ENCODE measurements at regions not wholly inside any gene's neighbourhood (a gene's known extent, or its start where the extent isn't known, plus 50 kb on each side); places are given as distances from the start of the nearest gene placed in this dataset.

DNA sequence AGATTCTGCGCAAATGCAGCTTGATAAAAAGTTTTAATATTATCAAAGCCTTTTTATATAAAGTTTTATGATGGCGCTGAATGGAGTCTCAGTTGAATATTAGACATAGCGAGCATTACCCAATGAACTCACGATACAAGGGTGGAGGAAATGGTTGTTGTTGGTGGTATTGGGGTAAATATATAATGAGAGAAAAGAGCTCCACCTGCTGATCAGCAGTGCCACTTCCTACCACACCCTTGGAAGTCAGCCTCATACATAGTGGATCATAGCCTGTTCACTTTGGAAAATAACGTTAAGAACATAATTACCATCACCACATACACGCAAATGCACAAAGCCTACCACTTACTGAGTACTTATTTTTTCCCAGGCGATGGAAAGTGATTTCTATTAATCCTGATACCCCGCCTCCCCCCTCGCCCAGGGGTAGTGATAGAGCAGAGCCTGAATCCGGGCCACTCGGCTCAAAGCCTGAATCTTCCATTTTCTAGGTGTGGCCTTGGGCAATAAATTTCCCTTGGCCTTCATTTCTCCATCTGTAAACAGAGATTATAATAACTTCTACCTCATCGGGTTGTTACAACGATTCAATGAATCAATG lies 358.3 kb downstream of the KLF5 start:
- DNase-seq, result no peak

- no peak for DNase-seq
Measured at GRCh38 chr13:73416093-73416492, 357.3 kb downstream of the KLF5 start.

- DNase-seq, result no peak
Measured at GRCh38 chr13:73413656-73414055, 354.9 kb downstream of the KLF5 start.

- no peak for DNase-seq
Measured at GRCh38 chr13:73412933-73413332, 354.1 kb downstream of the KLF5 start.

DNA sequence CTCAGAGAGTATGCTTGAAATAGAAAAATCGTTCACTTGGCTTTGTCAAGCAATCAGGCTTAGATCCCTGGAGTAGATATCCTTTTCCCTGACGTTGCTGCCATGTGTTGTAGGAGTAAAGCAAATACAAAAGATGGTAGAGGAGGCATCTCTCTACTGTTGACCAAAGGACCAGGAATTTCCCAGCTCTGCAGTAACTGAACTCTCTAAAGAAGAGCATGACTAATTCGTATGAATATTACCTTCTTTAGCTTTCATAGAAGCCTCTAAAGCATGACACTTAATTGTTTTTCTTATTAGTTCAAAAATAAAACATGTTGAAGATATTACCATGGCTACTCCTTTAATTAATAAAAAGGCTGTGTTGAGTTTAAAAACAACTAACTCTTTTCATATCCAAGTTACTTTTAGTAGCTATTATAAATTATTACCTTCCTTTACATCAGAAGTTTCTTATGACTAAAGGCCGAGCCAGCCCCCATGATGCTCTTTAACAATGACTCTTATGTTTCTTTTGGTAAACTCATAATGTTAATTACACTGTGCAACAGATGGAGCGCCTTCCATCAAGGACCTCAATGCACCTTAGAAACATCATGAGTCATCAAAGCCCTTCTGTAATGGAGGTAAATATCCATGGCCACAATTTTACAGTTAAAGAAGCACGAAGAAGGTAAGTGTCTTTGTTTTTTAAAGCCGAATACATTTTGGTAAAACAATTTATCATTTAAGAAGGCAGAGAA lies 352.4 kb downstream of the KLF5 start:
- DNase-seq, result no peak

DNA sequence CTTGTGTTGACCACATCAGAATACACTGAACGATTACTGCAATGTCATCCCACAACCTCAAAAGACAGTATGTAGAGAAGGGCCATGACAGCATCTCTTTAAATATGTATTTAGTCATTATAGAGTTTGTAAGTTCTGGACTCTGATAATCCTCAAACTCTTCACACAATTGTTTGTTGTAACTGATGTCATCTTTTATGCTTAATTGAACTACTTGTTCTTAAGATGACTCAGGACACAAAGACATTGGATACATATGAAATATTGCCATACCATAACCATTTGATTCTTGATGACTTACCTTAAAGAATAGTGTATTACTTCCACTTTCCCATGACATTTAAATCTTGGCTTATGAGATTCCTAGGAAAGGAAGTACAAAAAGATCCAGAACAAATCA lies 347.6 kb downstream of the KLF5 start:
- no peak for DNase-seq

DNA sequence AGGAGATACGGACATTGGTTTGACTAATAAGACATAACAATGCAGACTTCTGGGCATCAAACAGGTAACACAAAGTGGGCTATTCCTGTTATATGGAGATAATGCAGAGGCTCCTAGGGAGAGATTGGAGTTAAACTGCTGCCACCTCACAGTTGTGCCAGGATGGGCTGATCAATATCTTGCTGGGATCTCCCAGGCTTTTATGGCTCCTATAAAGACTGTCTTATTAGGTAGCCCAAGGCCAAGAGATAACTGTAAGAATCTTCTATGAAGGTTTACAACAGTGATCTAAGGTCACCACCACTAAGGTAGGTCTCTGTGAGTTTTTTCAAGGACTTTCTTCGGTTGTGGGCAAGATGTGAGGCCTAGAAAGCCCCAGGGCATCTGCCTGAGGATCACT lies 345.8 kb downstream of the KLF5 start:
- no peak for DNase-seq

DNA sequence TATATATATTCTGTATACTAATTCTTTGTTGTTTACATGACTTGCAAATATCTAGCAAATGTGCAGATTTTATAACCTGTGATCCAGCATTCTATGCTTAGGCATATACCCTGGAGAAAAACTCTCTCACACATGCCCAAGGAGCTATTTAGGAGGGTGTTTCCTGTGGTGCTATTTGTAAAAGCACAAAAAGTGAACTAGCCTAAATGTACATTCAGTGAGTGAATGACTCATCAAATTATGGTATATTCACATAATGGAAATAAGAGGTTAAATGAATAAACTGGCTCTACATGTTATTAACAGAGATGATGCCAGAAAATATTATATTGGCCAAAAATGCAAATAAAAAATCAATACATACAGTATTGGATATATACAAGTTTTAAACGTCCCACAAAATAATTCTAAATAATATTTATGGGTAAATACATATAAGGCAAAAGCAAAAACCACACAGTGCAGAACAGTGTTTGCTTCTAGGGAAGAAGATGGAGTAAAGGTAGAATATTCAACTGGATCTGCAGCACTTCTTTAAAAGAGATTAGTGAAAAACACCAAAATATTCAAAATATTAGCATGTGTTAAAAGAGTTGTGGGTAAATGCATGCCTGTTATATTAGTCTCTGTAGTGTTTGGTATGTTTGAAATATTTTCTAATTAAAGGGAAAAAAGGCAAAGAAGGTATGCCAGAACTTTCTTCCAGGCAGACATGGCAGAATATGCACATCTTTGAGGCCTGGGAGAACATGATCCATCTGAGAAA lies 344.7 kb downstream of the KLF5 start:
- DNase-seq, result no peak

GRCh38 chr13:73401769-73402168 lies 343.0 kb downstream of the KLF5 start:
- no peak for DNase-seq

DNA sequence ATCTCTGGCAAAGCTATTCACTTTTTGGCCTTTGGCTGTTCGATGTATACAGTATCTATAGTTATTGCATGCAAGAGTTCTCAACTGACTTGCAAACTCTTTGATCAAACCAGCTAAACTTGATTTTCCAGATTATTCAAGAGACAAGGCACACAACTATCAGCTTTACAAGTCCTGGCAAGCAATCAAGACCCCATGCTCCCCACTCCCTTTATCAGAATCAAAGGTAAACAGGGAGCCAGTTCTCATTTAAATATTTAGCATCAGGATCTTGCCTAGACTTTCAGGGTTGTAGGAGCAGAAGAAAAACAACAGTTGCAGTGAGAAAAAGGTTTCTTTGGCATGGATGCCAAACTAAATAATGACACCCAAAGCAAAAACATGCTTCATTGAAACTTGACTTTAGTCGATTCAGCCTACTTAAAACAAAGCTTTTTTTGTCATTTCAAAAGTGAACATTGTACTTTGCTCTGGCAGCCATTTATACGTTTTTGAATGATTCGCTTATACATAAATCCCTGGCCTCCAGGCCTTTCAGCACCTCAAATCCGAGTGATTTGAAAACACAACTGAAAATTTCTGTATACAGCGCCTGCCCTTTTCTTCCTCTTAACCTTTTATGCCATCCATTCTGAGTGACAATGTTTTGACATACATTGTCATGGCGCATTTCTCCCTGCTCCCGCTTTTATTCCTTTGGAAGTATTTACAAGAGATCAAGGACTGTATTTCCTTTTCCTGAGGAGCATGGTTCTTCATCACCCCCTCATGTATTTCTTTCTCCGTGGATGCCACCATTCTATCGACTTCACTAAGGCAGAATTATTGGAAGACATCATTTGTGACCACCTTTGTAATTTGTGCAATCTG lies 340.8 kb downstream of the KLF5 start:
- no peak for DNase-seq

DNA sequence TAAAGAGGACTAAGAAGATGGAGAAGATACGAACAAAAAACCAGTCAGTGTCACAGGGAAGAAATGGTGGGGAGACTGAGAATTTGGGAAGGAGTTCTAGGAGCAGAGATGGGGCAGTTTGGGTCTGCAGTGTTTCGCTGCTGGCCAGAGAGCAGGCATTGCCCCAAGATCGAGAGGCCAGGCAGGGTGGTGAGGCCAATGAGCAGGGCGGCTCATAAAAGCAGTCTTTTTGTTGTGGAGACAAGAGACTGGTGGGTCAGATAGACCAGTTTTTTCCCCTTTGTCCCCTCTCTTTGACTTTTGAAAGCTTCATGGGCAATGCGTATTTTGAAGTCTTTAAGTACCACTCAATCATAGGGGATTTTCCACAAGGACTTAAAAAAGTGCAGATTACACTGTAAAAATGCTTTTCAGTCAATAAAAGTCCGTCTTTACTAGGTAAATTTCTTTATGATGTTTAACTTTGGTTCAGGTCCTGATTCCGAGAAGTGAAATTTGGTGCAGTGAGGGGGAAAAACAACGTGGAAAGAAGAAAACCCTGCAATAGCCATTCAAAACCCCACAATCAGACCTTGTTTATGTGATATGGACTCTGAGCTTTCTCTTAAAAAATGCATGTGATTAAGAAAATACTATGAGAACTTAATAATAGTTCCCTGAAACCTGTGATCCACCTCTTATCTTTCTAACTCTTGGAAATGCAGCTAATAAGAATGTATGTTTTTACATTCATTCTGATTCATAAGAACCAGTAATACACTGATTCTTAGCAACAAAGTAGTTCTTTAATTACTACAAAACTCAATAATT lies 338.9 kb downstream of the KLF5 start:
- DNase-seq, result no peak

DNA sequence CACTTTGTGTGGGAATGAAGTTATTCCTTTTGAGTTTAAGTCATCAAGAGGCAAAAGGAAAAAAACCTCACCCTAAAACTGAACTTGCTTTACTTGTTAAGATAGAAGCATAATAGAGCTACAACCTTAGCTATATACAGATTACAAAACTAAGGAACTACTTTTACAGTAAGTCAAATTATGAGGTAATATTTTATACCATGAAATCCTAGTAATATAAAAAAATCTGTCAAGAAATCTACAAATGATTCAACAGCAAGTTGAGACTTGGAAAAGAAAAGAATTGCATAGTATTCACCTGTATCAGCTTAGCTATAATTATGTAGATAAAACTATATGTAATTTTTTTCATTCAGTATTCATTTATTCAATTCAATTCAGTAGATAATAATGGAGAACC lies 335.3 kb downstream of the KLF5 start:
- no peak for DNase-seq

- no peak for DNase-seq
Measured at GRCh38 chr13:73390100-73390499, 331.3 kb downstream of the KLF5 start.

- no peak for DNase-seq
Measured at GRCh38 chr13:73388586-73388985, 329.8 kb downstream of the KLF5 start.

DNA sequence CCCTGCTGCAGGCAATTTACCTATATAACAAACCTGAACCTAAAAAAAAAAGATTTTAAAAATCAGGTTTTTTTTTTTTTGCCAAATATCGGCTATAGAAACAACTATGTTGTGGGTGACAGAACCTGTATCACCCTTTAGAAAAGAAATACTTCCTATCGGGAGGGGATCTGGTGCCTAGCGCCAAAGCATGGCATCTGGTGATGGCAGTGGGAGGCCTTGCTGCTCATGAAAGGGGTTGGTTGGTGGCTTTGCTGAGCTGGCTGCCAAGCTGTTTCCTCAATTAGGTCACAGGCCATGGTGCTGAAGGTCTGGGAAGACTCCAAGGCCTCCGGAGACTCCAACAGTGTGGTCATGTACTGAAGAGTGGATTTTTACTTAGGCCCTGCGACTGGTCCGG lies 328.5 kb downstream of the KLF5 start:
- DNase-seq, result no peak

DNA sequence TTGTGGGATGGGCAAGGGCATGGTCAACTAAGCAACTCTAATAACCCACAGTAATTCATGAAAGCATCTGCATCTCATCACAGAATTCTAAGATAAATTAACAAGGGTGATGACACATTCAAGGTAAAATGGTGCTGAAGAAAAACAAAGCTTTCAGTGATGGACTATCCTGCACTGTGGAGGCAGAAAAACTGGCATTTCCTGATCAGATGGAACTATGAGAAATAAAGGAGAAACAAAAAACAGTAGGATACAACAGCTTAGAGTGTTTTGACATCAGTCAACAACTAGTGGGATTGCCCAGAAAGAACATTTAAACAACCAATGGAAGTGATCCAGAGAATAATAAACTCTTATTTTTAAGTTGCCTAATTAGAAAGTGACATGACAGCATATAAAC lies 327.0 kb downstream of the KLF5 start:
- DNase-seq, result no peak

DNA sequence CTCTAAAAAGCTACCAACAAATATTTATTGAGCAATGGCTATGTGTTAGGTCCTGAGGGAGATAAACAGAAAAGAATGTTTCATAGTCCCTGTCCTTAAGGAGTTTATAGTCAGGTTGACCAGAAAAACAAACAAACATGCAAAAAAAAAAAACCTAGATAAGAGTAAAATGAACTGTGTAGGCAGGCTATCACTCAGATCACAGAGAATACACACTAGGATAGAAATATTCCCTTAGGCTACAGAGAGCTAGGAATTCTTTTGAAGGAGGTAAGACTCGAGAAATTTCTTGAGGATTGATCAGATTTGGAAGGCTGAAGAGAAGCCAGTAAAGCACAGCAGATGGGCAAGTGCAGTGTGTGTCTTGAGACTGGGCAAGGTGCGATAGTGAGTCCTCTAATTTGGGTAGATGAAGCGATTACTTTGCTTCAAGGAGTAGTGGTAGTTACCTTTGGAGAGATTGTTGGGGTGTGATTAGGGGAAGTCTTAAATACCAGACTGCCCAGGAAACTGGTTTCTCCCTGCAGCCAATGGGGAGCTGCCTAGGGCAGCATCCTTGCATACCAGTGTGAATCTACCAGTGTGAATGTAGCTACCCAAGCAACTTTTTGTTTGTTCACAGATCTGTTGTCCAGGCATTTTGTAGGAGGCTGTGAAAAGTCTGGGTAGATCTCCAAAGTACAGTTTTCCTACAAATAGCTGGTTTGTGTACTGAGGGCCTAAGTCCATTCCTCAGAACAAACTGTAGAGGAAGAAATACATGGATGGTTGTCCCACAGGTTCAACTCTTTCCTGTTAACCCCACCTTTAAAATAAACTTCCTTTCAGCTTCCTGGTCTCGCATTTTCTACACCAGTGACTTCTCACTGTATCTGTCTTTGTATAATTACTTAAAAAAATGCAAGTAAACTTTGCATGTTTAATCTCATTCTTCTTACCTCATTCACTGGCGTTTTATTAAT lies 314.1 kb downstream of the KLF5 start:
- DNase-seq, result no peak

DNA sequence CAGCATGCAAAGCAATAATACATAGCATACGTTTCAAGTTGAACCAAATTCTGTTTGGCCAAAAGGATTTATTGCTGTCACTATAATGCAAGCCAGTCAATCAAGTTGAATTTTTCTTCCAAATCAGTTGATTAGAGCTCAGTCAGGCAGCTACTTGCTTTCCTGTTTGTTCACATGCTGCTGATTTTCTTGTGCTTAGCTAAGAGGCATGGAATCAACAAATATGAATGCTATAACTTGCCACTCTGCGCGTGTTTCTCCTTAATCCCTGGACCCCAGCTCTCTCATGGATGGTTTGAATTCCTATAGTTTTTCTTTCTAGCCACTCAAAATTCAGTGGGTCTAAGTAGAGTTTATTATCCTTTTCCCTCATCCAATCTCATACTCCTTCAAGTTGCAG lies 311.3 kb downstream of the KLF5 start:
- no peak for DNase-seq

- no peak for DNase-seq
Measured at GRCh38 chr13:73369095-73369494, 310.3 kb downstream of the KLF5 start.

DNA sequence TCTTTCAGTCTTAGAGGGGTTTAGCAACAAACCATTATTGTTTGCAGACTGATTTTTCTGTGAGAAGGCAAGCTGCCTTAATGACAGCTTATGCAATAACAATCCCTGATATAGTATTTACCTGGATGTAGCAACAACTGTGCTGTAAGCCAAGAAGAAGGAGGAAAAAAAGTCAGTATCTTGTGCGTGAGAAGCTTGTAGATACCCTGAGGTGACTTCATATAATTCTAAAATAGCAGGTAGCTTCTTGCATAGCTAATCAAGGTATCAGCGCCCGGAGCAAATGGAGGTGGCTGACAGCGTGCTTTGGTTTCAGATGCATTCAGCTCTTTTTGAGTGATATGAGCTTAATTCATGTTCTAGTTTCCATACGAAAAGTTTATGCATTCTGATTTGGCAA lies 309.8 kb downstream of the KLF5 start:
- DNase-seq, result no peak

GRCh38 chr13:73367886-73368285 lies 309.1 kb downstream of the KLF5 start:
- DNase-seq, result no peak
